Liver (tissue), 8 donors: ENCODE measurements at regions not wholly inside any gene's neighbourhood (a gene's known extent, or its start where the extent isn't known, plus 50 kb on each side); places are given as distances from the start of the nearest gene placed in this dataset.
A peak's percentile ranks its signal among the peaks of the same experiment; 100 is the strongest.

Source experiments
- DNase-seq: peaks from one replicate; pipeline ENCODE4 v3.0.0-alpha.2; 2017; ENCODE audit warnings: low spot score
- H3K27ac ChIP-seq, 2 donors: one replicate each; pipeline ENCODE4 v1.7.0; 2013; ENCODE audit warnings: inconsistent platforms in 2 of 2, low read length in 2 of 2, control low read depth in 1 of 2, low read depth in 1 of 2, mild to moderate bottlenecking in 1 of 2
- H3K27me3 ChIP-seq, 4 donors: one replicate each; pipeline versions ENCODE4 v1.6.1 to v1.7.0; 2013; ENCODE audit warnings: low read length in 3 of 4, inconsistent platforms in 1 of 4, mild to moderate bottlenecking in 1 of 4, moderate library complexity in 1 of 4; ENCODE audit not compliant: control insufficient read depth in 4 of 4, insufficient read depth in 4 of 4
- H3K36me3 ChIP-seq, 4 donors: one replicate each; pipeline versions ENCODE4 v1.6.1 to v1.7.0; 2013; ENCODE audit warnings: low read length in 3 of 4, mild to moderate bottlenecking in 3 of 4, low read depth in 1 of 4, moderate library complexity in 1 of 4; ENCODE audit not compliant: control insufficient read depth in 4 of 4, insufficient read depth in 3 of 4
- H3K4me1 ChIP-seq, 4 donors: one replicate each; pipeline versions ENCODE4 v1.6.1 to v1.7.0; 2013; ENCODE audit warnings: low read length in 3 of 4, mild to moderate bottlenecking in 3 of 4, moderate library complexity in 1 of 4; ENCODE audit not compliant: control insufficient read depth in 4 of 4, insufficient read depth in 4 of 4
- H3K4me3 ChIP-seq, 3 donors: one replicate each; pipeline versions ENCODE4 v1.6.1 to v1.7.0; 2013; ENCODE audit warnings: low read length in 3 of 3, control low read depth in 1 of 3, low read depth in 1 of 3, mild to moderate bottlenecking in 1 of 3
- H3K9ac ChIP-seq, 2 donors: one replicate each; pipeline ENCODE4 v1.7.0; 2013; ENCODE audit warnings: low read length in 2 of 2, mild to moderate bottlenecking in 2 of 2, moderate library complexity in 2 of 2, control low read depth in 1 of 2, low read depth in 1 of 2
- H3K9me3 ChIP-seq, 4 donors: one replicate each; pipeline versions ENCODE4 v1.6.1 to v1.7.0; 2013; ENCODE audit warnings: low read length in 3 of 4; ENCODE audit not compliant: control insufficient read depth in 4 of 4
- ATF3 ChIP-seq: IDR thresholded peaks from 2 replicates; pipeline ENCODE4 v1.6.1; 2016; ENCODE audit warnings: antibody characterized with exemption
- EGR1 ChIP-seq, 2 donors: IDR thresholded peaks; 2 replicates each; pipeline ENCODE4 v1.6.1; 2016 to 2018; ENCODE audit warnings: antibody characterized with exemption in 2 of 2, low read depth in 2 of 2
- FOXA1 ChIP-seq: IDR thresholded peaks from 2 replicates; pipeline ENCODE4 v1.6.1; 2016; ENCODE audit warnings: antibody characterized with exemption
- FOXA2 ChIP-seq: IDR thresholded peaks from 2 replicates; pipeline ENCODE4 v1.6.1; 2016; ENCODE audit warnings: antibody characterized with exemption
- GABPA ChIP-seq, 2 donors: IDR thresholded peaks in 1 of 2; conservative IDR thresholded peaks in 1 of 2; 2 replicates each; pipeline ENCODE4 v1.6.1; 2016; ENCODE audit warnings: antibody characterized with exemption in 2 of 2, mild to moderate bottlenecking in 1 of 2, moderate library complexity in 1 of 2
- HNF4G ChIP-seq: IDR thresholded peaks from 2 replicates; pipeline ENCODE4 v1.6.1; 2016; ENCODE audit warnings: antibody characterized with exemption
- JUND ChIP-seq, 2 donors: IDR thresholded peaks; 2 replicates each; pipeline ENCODE4 v1.6.1; 2016; ENCODE audit warnings: antibody characterized with exemption in 2 of 2
- MAX ChIP-seq: IDR thresholded peaks from 2 replicates; pipeline ENCODE4 v1.6.1; 2016; ENCODE audit warnings: antibody characterized with exemption
- NR2F2 ChIP-seq: IDR thresholded peaks from 2 replicates; pipeline ENCODE4 v1.6.1; 2016; ENCODE audit warnings: antibody characterized with exemption
- RAD21 ChIP-seq, 2 donors: IDR thresholded peaks; 2 replicates each; pipeline ENCODE4 v1.6.1; 2016; ENCODE audit warnings: antibody characterized with exemption in 2 of 2, mild to moderate bottlenecking in 2 of 2
- REST ChIP-seq: IDR thresholded peaks from 2 replicates; pipeline ENCODE4 v1.6.1; 2016; ENCODE audit warnings: antibody characterized with exemption, mild to moderate bottlenecking
- RXRA ChIP-seq, 2 donors: IDR thresholded peaks; 2 replicates each; pipeline ENCODE4 v1.6.1; 2017 to 2018; ENCODE audit warnings: antibody characterized with exemption in 2 of 2, mild to moderate bottlenecking in 1 of 2
- SP1 ChIP-seq: IDR thresholded peaks from 2 replicates; pipeline ENCODE4 v1.6.1; 2018; ENCODE audit warnings: antibody characterized with exemption, mild to moderate bottlenecking
- YY1 ChIP-seq: IDR thresholded peaks from 2 replicates; pipeline ENCODE4 v1.6.1; 2016; ENCODE audit warnings: antibody characterized with exemption, mild to moderate bottlenecking
- WGBS: extraction: QIAGEN DNeasy Blood & Tissue Kit; methylation state at CpG from one replicate; pipeline ENCODE4 v1.1.7; 2013; 5-methylcytosine and 5-hydroxymethylcytosine counted together
- TF ChIP-seq, protein P1 (sequence below): fragments of 150-350 bp; IDR thresholded peaks from 2 replicates; pipeline ENCODE4 v1.5.1; 2017; ENCODE audit warnings: improper control_type of control experiment, low read depth, low read length; ENCODE audit not compliant: missing input control
- TF ChIP-seq, protein P2 (sequence below): IDR thresholded peaks from 2 replicates; pipeline ENCODE4 v1.6.1; 2016; ENCODE audit warnings: antibody characterized with exemption
- donor health status: healthy.
- donor health status: healthy.
- donor health status: healthy.
- donor health status: healthy.
- donor health status: healthy.

- H3K9ac ChIP-seq: no peak overlapping the region
- no peaks in the 10 kb centered on the region for H3K4me1 ChIP-seq
- 69% methylated on average over 2 of the region's 2 CpGs for WGBS
- DNase-seq: no peak
- H3K36me3 ChIP-seq: no peaks in the 10 kb centered on the region
- H3K4me3 ChIP-seq: no peak overlapping the region
- H3K27me3 ChIP-seq: no peaks in the 10 kb centered on the region
- no peaks in the 10 kb centered on the region for H3K9me3 ChIP-seq
- H3K27ac ChIP-seq: no peak overlapping the region
- no peak for TF ChIP-seq FOXA2
- no peak for TF ChIP-seq HNF4G
- TF ChIP-seq REST: no peak
- no peak for TF ChIP-seq FOXA1
These were observed 155.1 kb upstream of the FZD8 start for GRCh38 chr10:35797187-35797586.

GRCh38 chr10:35795131-35795824 lies 153.2 kb upstream of the FZD8 start:
- Histone ChIP-seq H3K4me3 (no peak overlapping the region), H3K36me3 (no peaks in the 10 kb centered on the region), H3K4me1 (no peaks in the 10 kb centered on the region), H3K27me3 (no peaks in the 10 kb centered on the region), H3K27ac (no peak overlapping the region), H3K9me3 (no peaks in the 10 kb centered on the region), H3K9ac (no peak overlapping the region)
- DNase-seq: no peak
- TF ChIP-seq EGR1 (IDR thresholded peaks at IDR 0.05; ENCODE audit: low read depth in 2 of 2): no peak
- no peak for TF ChIP-seq YY1
- TF ChIP-seq RXRA (IDR thresholded peaks at IDR 0.05): peak in 1 of 2 donors; percentile 12
- TF ChIP-seq JUND (IDR thresholded peaks at IDR 0.05): no peak
- WGBS: 71% methylated on average over 13 of the region's 13 CpGs

- H3K4me3 ChIP-seq: no peak overlapping the region
- no peaks in the 10 kb centered on the region for H3K9me3 ChIP-seq
- H3K4me1 ChIP-seq: no peaks in the 10 kb centered on the region
- WGBS: 85% methylated on average over 12 of the region's 12 CpGs
- H3K27me3 ChIP-seq: no peaks in the 10 kb centered on the region
- no peak overlapping the region for H3K27ac ChIP-seq
- TF ChIP-seq RAD21 (IDR thresholded peaks at IDR 0.05) (peak; percentile 26 to 57), NR2F2 (no peak)
- H3K36me3 ChIP-seq: no peaks in the 10 kb centered on the region
- H3K9ac ChIP-seq: no peak overlapping the region
- DNase-seq: no peak
These were observed 152.6 kb upstream of the FZD8 start for GRCh38 chr10:35794703-35795102.

DNA sequence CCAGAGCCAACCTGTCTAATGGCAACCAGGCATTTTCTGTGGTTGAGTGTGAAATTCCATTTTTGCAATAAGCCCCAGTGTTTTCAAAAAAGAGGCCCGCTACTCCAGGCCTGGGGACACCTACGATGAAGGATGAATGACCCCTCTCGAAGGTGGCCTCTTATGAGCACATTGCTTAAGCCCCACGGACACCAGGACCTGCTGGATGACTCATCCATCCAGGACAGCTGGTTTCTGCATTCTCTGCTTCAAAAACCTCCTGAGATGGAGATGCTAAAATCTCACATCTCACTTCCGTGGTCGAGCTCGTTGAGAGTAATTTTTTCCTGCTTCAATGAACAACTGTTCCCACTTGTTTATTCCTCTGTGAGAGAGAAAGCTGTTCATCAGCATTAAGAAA lies 150.2 kb upstream of the FZD8 start:
- no peaks in the 10 kb centered on the region for H3K36me3 ChIP-seq
- no peaks in the 10 kb centered on the region for H3K27me3 ChIP-seq
- H3K9me3 ChIP-seq: no peaks in the 10 kb centered on the region
- H3K4me3 ChIP-seq: no peak overlapping the region
- WGBS: 83% methylated on average over 7 of the region's 7 CpGs
- no peak overlapping the region for H3K9ac ChIP-seq
- H3K4me1 ChIP-seq: no peaks in the 10 kb centered on the region
- DNase-seq: no peak
- H3K27ac ChIP-seq: no peak overlapping the region
- TF ChIP-seq EGR1 (IDR thresholded peaks at IDR 0.05; ENCODE audit: low read depth in 2 of 2) (no peak), YY1 (no peak), SP1 (no peak), FOXA1 (no peak), RXRA (IDR thresholded peaks at IDR 0.05) (no peak), RAD21 (IDR thresholded peaks at IDR 0.05) (no peak), FOXA2 (no peak), GABPA (IDR thresholded peaks at IDR 0.05 in 1 of 2, conservative IDR thresholded peaks at IDR 0.05 in 1 of 2) (no peak), MAX (no peak), JUND (IDR thresholded peaks at IDR 0.05) (no peak), NR2F2 (no peak), ATF3 (no peak)
- TF ChIP-seq, protein P1, sequence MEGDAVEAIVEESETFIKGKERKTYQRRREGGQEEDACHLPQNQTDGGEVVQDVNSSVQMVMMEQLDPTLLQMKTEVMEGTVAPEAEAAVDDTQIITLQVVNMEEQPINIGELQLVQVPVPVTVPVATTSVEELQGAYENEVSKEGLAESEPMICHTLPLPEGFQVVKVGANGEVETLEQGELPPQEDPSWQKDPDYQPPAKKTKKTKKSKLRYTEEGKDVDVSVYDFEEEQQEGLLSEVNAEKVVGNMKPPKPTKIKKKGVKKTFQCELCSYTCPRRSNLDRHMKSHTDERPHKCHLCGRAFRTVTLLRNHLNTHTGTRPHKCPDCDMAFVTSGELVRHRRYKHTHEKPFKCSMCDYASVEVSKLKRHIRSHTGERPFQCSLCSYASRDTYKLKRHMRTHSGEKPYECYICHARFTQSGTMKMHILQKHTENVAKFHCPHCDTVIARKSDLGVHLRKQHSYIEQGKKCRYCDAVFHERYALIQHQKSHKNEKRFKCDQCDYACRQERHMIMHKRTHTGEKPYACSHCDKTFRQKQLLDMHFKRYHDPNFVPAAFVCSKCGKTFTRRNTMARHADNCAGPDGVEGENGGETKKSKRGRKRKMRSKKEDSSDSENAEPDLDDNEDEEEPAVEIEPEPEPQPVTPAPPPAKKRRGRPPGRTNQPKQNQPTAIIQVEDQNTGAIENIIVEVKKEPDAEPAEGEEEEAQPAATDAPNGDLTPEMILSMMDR: no peak
- TF ChIP-seq, protein P2, sequence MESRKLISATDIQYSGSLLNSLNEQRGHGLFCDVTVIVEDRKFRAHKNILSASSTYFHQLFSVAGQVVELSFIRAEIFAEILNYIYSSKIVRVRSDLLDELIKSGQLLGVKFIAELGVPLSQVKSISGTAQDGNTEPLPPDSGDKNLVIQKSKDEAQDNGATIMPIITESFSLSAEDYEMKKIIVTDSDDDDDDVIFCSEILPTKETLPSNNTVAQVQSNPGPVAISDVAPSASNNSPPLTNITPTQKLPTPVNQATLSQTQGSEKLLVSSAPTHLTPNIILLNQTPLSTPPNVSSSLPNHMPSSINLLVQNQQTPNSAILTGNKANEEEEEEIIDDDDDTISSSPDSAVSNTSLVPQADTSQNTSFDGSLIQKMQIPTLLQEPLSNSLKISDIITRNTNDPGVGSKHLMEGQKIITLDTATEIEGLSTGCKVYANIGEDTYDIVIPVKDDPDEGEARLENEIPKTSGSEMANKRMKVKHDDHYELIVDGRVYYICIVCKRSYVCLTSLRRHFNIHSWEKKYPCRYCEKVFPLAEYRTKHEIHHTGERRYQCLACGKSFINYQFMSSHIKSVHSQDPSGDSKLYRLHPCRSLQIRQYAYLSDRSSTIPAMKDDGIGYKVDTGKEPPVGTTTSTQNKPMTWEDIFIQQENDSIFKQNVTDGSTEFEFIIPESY: no peak
